ENCODE measurements at regions not wholly inside any gene's neighbourhood (a gene's known extent, or its start where the extent isn't known, plus 50 kb on each side); places are given as distances from the start of the nearest gene placed in this dataset.

DNA sequence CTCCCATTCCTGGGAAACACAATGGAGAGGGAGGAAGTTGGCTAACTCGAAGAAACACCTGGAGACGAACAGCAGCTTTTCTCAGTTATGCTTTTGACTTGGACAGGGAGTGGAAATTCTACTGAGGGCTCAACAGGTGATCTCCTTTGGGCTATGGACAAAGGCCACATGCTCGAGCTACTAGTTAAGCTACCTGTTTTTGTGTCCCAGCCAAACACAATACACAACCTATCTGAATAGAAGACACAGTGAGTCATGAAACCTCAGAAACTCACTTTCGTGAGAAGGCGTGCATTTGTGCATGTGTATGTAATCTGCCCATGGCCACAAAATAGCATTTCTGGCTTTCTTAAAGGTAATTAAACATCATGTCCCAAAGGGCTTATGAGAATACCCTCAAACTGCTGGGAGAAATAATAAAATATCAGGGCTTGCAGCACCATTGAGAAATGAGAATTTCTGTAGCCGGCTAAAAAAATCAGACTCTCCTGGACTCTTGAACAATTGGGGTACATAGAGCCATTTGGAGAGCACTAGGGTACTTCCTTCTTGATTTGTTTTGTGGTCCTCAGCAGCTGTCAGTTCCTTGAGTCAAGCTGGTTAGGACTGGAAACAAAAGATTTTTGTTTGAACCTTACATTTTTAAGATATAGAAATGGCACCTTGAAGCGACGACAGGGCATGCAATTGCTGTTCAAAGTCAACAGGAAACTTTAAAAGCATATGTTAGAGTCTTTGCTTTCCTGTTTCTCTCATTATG, 85.5 kb upstream of the PTHLH start:
- TF ChIP-seq JUND (IDR thresholded peaks at IDR 0.05) (no peak), RAD21 (IDR thresholded peaks at IDR 0.05; ENCODE audit: low read length) (no peak), EP300 (IDR thresholded peaks at IDR 0.05; ENCODE audit: borderline replicate concordance in 1 of 2, low read depth in 1 of 2, low read length in 1 of 2) (no peak), ELF1 (IDR thresholded peaks at IDR 0.05) (no peak), NRF1 (IDR thresholded peaks at IDR 0.05; ENCODE audit: low read depth, low read length) (no peak)
- TF ChIP-seq, protein P1, sequence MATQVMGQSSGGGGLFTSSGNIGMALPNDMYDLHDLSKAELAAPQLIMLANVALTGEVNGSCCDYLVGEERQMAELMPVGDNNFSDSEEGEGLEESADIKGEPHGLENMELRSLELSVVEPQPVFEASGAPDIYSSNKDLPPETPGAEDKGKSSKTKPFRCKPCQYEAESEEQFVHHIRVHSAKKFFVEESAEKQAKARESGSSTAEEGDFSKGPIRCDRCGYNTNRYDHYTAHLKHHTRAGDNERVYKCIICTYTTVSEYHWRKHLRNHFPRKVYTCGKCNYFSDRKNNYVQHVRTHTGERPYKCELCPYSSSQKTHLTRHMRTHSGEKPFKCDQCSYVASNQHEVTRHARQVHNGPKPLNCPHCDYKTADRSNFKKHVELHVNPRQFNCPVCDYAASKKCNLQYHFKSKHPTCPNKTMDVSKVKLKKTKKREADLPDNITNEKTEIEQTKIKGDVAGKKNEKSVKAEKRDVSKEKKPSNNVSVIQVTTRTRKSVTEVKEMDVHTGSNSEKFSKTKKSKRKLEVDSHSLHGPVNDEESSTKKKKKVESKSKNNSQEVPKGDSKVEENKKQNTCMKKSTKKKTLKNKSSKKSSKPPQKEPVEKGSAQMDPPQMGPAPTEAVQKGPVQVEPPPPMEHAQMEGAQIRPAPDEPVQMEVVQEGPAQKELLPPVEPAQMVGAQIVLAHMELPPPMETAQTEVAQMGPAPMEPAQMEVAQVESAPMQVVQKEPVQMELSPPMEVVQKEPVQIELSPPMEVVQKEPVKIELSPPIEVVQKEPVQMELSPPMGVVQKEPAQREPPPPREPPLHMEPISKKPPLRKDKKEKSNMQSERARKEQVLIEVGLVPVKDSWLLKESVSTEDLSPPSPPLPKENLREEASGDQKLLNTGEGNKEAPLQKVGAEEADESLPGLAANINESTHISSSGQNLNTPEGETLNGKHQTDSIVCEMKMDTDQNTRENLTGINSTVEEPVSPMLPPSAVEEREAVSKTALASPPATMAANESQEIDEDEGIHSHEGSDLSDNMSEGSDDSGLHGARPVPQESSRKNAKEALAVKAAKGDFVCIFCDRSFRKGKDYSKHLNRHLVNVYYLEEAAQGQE (IDR thresholded peaks at IDR 0.05; ENCODE audit: low read depth, low read length), result no peak
- TF ChIP-seq, protein P2, sequence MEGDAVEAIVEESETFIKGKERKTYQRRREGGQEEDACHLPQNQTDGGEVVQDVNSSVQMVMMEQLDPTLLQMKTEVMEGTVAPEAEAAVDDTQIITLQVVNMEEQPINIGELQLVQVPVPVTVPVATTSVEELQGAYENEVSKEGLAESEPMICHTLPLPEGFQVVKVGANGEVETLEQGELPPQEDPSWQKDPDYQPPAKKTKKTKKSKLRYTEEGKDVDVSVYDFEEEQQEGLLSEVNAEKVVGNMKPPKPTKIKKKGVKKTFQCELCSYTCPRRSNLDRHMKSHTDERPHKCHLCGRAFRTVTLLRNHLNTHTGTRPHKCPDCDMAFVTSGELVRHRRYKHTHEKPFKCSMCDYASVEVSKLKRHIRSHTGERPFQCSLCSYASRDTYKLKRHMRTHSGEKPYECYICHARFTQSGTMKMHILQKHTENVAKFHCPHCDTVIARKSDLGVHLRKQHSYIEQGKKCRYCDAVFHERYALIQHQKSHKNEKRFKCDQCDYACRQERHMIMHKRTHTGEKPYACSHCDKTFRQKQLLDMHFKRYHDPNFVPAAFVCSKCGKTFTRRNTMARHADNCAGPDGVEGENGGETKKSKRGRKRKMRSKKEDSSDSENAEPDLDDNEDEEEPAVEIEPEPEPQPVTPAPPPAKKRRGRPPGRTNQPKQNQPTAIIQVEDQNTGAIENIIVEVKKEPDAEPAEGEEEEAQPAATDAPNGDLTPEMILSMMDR (IDR thresholded peaks at IDR 0.05), result no peak
- TF ChIP-seq, protein P3, sequence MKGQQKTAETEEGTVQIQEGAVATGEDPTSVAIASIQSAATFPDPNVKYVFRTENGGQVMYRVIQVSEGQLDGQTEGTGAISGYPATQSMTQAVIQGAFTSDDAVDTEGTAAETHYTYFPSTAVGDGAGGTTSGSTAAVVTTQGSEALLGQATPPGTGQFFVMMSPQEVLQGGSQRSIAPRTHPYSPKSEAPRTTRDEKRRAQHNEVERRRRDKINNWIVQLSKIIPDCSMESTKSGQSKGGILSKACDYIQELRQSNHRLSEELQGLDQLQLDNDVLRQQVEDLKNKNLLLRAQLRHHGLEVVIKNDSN (IDR thresholded peaks at IDR 0.05; ENCODE audit: borderline replicate concordance, low read depth), result no peak
- TF ChIP-seq, protein P4, sequence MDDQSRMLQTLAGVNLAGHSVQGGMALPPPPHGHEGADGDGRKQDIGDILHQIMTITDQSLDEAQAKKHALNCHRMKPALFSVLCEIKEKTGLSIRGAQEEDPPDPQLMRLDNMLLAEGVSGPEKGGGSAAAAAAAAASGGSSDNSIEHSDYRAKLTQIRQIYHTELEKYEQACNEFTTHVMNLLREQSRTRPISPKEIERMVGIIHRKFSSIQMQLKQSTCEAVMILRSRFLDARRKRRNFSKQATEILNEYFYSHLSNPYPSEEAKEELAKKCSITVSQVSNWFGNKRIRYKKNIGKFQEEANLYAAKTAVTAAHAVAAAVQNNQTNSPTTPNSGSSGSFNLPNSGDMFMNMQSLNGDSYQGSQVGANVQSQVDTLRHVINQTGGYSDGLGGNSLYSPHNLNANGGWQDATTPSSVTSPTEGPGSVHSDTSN (IDR thresholded peaks at IDR 0.05), result no peak
